Osteocyte (in vitro differentiated cells): ENCODE measurements at regions not wholly inside any gene's neighbourhood (a gene's known extent, or its start where the extent isn't known, plus 50 kb on each side); places are given as distances from the start of the nearest gene placed in this dataset.

Experiments
- DNase-seq: peaks from one replicate; pipeline ENCODE4 v3.0.0; 2021; ENCODE audit warnings: mixed read lengths; ENCODE audit not compliant: unreplicated experiment; ENCODE audit errors: extremely low spot score
- H3K27ac Mint-ChIP-seq: one replicate; pipeline ENCODE4 v1.8.0; 2021; ENCODE audit warnings: mild to moderate bottlenecking, mixed read lengths; ENCODE audit not compliant: unreplicated experiment
- H3K27me3 Mint-ChIP-seq: one replicate; pipeline ENCODE4 v1.8.0; 2021; ENCODE audit warnings: mixed read lengths; ENCODE audit not compliant: unreplicated experiment
- H3K36me3 Mint-ChIP-seq: one replicate; pipeline ENCODE4 v1.8.0; 2021; ENCODE audit warnings: mixed read lengths; ENCODE audit not compliant: unreplicated experiment
- H3K4me1 Mint-ChIP-seq: one replicate; pipeline ENCODE4 v1.8.0; 2021; ENCODE audit warnings: mixed read lengths; ENCODE audit not compliant: unreplicated experiment
- H3K4me3 Mint-ChIP-seq: one replicate; pipeline ENCODE4 v1.8.0; 2021; ENCODE audit warnings: mild to moderate bottlenecking, moderate library complexity, mixed read lengths; ENCODE audit not compliant: unreplicated experiment
- H3K9me3 Mint-ChIP-seq: one replicate; pipeline ENCODE4 v1.8.0; 2021; ENCODE audit warnings: mixed read lengths; ENCODE audit not compliant: unreplicated experiment
- CTCF ChIP-seq: fragments of 200-600 bp; sonication (generic); IDR thresholded peaks from 2 replicates; pipeline ENCODE4 v1.5.0; 2021; ENCODE audit warnings: antibody characterized with exemption, mild to moderate bottlenecking, moderate library complexity

- Mint-ChIP-seq H3K4me1 (no peaks in the 10 kb centered on the region), H3K27me3 (peaks cover 10% of the 10 kb centered on the region), H3K27ac (no peak overlapping the region), H3K9me3 (no peaks in the 10 kb centered on the region), H3K36me3 (no peaks in the 10 kb centered on the region), H3K4me3 (no peak overlapping the region)
- TF ChIP-seq CTCF, result no peak
- DNase-seq, result peak; percentile 76
These were observed 126.7 kb upstream of the RCN1 start for GRCh38 chr11:31964181-31964580.

- no peak overlapping the region for H3K27ac Mint-ChIP-seq
- peaks cover 4% of the 10 kb centered on the region for H3K4me1 Mint-ChIP-seq
- TF ChIP-seq CTCF, result no peak
- no peaks in the 10 kb centered on the region for H3K9me3 Mint-ChIP-seq
- DNase-seq, result no peak
- no peaks in the 10 kb centered on the region for H3K36me3 Mint-ChIP-seq
- H3K27me3 Mint-ChIP-seq, result no peaks in the 10 kb centered on the region
- no peak overlapping the region for H3K4me3 Mint-ChIP-seq
These were observed 130.7 kb upstream of the RCN1 start for GRCh38 chr11:31960126-31960525.

GRCh38 chr11:31959716-31960115, 131.2 kb upstream of the RCN1 start:
- no peak for TF ChIP-seq CTCF
- Mint-ChIP-seq H3K4me3 (no peak overlapping the region), H3K27ac (no peak overlapping the region), H3K27me3 (no peaks in the 10 kb centered on the region), H3K4me1 (peaks cover 4% of the 10 kb centered on the region), H3K9me3 (no peaks in the 10 kb centered on the region), H3K36me3 (no peaks in the 10 kb centered on the region)
- DNase-seq, result no peak

GRCh38 chr11:31958076-31958735, 132.7 kb upstream of the RCN1 start:
- no peak overlapping the region for H3K27ac Mint-ChIP-seq
- no peak overlapping the region for H3K4me3 Mint-ChIP-seq
- no peaks in the 10 kb centered on the region for H3K9me3 Mint-ChIP-seq
- peak; percentile 77 for TF ChIP-seq CTCF
- no peaks in the 10 kb centered on the region for H3K36me3 Mint-ChIP-seq
- peaks cover 5% of the 10 kb centered on the region for H3K27me3 Mint-ChIP-seq
- DNase-seq, result peak; percentile 86
- peaks cover 4% of the 10 kb centered on the region for H3K4me1 Mint-ChIP-seq

GRCh38 chr11:31957674-31958073, 133.2 kb upstream of the RCN1 start:
- peaks cover 5% of the 10 kb centered on the region for H3K27me3 Mint-ChIP-seq
- TF ChIP-seq CTCF, result no peak
- H3K36me3 Mint-ChIP-seq, result no peaks in the 10 kb centered on the region
- H3K9me3 Mint-ChIP-seq, result no peaks in the 10 kb centered on the region
- no peak overlapping the region for H3K27ac Mint-ChIP-seq
- H3K4me1 Mint-ChIP-seq, result peaks cover 4% of the 10 kb centered on the region
- peak; percentile 62 for DNase-seq
- H3K4me3 Mint-ChIP-seq, result no peak overlapping the region
